Thyroid gland (tissue), 4 donors: ENCODE measurements at regions not wholly inside any gene's neighbourhood (a gene's known extent, or its start where the extent isn't known, plus 50 kb on each side); places are given as distances from the start of the nearest gene placed in this dataset.

ENCODE experiments used
- POLR2A ChIP-seq, 2 donors: fragments of 450-650 bp; IDR thresholded peaks; one replicate each; pipeline ENCODE4 v1.6.1; 2017; ENCODE audit warnings: antibody characterized with exemption in 2 of 2, mild to moderate bottlenecking in 2 of 2, moderate library complexity in 1 of 2
- TF ChIP-seq, protein P1 (sequence below), 6 experiments: fragments of 200-600 bp in 3 of 6; fragments of 450-650 bp in 3 of 6; sonication (generic) in 3 of 6; IDR thresholded peaks; one replicate each; pipeline ENCODE4 v1.5.1; 2016 to 2019; ENCODE audit warnings: antibody characterized with exemption in 6 of 6, mild to moderate bottlenecking in 2 of 6, inconsistent platforms in 1 of 6, moderate library complexity in 1 of 6

DNA sequence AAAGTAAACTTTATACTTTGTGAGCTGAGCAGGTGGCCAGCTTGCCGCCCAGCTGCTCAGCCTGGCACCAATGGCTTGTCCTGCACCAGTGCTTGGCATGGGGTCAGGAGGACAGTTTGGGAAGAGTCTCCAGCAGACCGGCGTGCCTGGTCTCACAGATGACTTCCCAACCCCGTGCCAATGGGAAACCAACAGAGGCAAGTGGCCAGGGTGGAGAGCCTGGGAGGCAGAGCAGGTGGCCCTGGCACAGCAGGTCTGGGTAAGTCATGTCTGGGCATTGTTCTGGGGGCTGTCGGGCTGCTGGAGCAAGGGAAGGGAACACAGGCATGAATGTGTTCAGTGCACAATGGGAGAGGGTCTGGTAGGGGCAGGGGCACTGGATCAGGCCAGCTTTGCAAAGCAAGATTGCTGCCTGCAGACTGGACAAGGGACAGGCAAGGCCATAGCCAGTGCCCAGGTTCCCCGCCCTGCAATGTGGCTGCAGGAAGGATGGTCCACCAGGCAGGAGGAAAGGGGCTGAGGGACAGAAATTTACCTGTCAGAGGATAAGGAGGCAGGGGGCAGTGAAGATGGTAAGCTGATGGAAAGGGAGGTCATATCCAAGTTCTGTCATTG lies 76.2 kb upstream of the ALDH1B1 start:
- TF ChIP-seq, protein P1, sequence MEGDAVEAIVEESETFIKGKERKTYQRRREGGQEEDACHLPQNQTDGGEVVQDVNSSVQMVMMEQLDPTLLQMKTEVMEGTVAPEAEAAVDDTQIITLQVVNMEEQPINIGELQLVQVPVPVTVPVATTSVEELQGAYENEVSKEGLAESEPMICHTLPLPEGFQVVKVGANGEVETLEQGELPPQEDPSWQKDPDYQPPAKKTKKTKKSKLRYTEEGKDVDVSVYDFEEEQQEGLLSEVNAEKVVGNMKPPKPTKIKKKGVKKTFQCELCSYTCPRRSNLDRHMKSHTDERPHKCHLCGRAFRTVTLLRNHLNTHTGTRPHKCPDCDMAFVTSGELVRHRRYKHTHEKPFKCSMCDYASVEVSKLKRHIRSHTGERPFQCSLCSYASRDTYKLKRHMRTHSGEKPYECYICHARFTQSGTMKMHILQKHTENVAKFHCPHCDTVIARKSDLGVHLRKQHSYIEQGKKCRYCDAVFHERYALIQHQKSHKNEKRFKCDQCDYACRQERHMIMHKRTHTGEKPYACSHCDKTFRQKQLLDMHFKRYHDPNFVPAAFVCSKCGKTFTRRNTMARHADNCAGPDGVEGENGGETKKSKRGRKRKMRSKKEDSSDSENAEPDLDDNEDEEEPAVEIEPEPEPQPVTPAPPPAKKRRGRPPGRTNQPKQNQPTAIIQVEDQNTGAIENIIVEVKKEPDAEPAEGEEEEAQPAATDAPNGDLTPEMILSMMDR (IDR thresholded peaks at IDR 0.05), result no peak
- no peak for TF ChIP-seq POLR2A (IDR thresholded peaks at IDR 0.05)
